ENCODE measurements at regions not wholly inside any gene's neighbourhood (a gene's known extent, or its start where the extent isn't known, plus 50 kb on each side); places are given as distances from the start of the nearest gene placed in this dataset.

DNA sequence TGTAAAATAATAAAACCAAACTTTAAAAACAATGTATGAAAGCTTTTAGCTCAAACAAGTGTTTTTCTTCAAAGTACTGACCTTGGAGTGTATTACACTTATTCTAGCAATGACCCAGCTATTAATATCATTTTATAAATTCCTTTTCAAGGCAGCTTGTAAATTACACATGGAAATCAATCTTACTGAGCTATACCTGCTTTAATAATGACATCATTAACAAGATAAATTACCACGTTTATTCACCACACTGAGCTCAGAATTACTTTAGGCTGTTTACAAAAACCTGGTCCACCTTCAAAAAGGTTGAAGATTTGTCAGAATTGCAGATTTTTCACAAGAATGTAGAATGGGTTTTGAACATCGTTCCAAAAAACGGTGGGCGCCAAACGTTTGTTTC, 91.7 kb upstream of the RFLNA start:
- H3K4me3 ChIP-seq (ENCODE audit: insufficient read depth, low read length): no peak overlapping the region
- no peaks in the 10 kb centered on the region for H3K79me2 ChIP-seq (ENCODE audit: insufficient read depth, low read length)
- H4K20me1 ChIP-seq (ENCODE audit: insufficient read depth, low read length): no peaks in the 10 kb centered on the region
- TF ChIP-seq, protein P1, sequence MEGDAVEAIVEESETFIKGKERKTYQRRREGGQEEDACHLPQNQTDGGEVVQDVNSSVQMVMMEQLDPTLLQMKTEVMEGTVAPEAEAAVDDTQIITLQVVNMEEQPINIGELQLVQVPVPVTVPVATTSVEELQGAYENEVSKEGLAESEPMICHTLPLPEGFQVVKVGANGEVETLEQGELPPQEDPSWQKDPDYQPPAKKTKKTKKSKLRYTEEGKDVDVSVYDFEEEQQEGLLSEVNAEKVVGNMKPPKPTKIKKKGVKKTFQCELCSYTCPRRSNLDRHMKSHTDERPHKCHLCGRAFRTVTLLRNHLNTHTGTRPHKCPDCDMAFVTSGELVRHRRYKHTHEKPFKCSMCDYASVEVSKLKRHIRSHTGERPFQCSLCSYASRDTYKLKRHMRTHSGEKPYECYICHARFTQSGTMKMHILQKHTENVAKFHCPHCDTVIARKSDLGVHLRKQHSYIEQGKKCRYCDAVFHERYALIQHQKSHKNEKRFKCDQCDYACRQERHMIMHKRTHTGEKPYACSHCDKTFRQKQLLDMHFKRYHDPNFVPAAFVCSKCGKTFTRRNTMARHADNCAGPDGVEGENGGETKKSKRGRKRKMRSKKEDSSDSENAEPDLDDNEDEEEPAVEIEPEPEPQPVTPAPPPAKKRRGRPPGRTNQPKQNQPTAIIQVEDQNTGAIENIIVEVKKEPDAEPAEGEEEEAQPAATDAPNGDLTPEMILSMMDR (IDR thresholded peaks at IDR 0.05; ENCODE audit: extremely low read depth, low read depth, low read length): no peak
- H3K27ac ChIP-seq (ENCODE audit: low read depth, low read length): no peak overlapping the region
- H3K4me2 ChIP-seq (ENCODE audit: insufficient read depth, low read length): no peak overlapping the region
- H2AFZ ChIP-seq (ENCODE audit: low read length): no peak overlapping the region
- H3K27me3 ChIP-seq (ENCODE audit: insufficient read depth, low read length): peaks cover 22% of the 10 kb centered on the region
- no peaks in the 10 kb centered on the region for H3K36me3 ChIP-seq (ENCODE audit: insufficient read depth, low read length)
- H3K9me3 ChIP-seq (ENCODE audit: low read depth, low read length): no peaks in the 10 kb centered on the region
- H3K4me1 ChIP-seq (ENCODE audit: insufficient read depth, low read length): no peaks in the 10 kb centered on the region
- DNase-seq (ENCODE audit: insufficient read length, low spot score, missing footprints): no peak

DNA sequence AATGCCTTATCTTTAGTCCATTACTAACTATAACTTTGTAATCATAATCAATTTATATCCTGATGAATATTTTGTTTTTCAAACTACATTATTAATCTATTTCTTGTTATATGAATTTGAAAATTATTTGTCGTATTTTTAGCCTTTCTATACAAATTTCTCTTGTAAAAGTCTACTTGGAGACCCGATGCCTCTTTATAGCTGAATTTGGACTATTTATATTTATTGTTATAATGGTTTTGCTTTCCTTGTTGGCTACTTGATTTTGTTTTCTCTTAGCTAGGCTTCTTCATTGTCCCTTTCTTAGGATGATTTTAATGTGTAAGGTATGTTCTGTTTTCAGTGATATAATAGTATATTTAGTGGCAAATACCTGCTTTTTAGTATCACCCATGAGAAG, 89.5 kb upstream of the RFLNA start:
- TF ChIP-seq, protein P1 (IDR thresholded peaks at IDR 0.05; ENCODE audit: extremely low read depth, low read depth, low read length): no peak
- H3K4me2 ChIP-seq (ENCODE audit: insufficient read depth, low read length): no peak overlapping the region
- no peaks in the 10 kb centered on the region for H3K4me1 ChIP-seq (ENCODE audit: insufficient read depth, low read length)
- no peak for DNase-seq (ENCODE audit: insufficient read length, low spot score, missing footprints)
- no peaks in the 10 kb centered on the region for H3K79me2 ChIP-seq (ENCODE audit: insufficient read depth, low read length)
- peaks cover 22% of the 10 kb centered on the region for H3K27me3 ChIP-seq (ENCODE audit: insufficient read depth, low read length)
- no peaks in the 10 kb centered on the region for H3K9me3 ChIP-seq (ENCODE audit: low read depth, low read length)
- no peak overlapping the region for H2AFZ ChIP-seq (ENCODE audit: low read length)
- H3K4me3 ChIP-seq (ENCODE audit: insufficient read depth, low read length): no peak overlapping the region
- no peak overlapping the region for H3K27ac ChIP-seq (ENCODE audit: low read depth, low read length)
- H4K20me1 ChIP-seq (ENCODE audit: insufficient read depth, low read length): no peaks in the 10 kb centered on the region
- H3K36me3 ChIP-seq (ENCODE audit: insufficient read depth, low read length): no peaks in the 10 kb centered on the region

DNA sequence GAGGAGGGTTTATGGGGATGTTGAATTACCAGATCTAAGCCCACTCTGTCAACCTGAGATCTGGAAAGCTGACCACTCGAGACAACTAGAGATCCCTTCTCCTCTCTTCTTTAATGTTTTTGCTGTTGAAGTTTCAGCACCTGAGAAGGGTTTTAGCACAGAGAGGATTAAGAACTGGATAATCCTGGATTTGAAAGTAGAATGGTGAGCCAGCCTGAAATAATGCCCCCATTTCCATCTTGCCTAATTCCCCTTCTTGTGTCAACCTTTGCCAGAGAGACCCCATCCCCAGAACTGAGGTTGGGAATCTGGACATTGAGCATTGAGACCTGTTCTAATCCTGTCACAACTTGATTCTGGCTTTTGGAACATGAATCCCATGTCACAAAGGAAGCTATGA, 87.8 kb upstream of the RFLNA start:
- TF ChIP-seq, protein P1 (IDR thresholded peaks at IDR 0.05; ENCODE audit: extremely low read depth, low read depth, low read length): no peak
- Histone ChIP-seq H2AFZ (ENCODE audit: low read length) (no peak overlapping the region), H3K79me2 (ENCODE audit: insufficient read depth, low read length) (no peaks in the 10 kb centered on the region), H3K4me3 (ENCODE audit: insufficient read depth, low read length) (no peak overlapping the region), H3K4me1 (ENCODE audit: insufficient read depth, low read length) (no peaks in the 10 kb centered on the region), H4K20me1 (ENCODE audit: insufficient read depth, low read length) (no peaks in the 10 kb centered on the region), H3K9me3 (ENCODE audit: low read depth, low read length) (no peaks in the 10 kb centered on the region), H3K36me3 (ENCODE audit: insufficient read depth, low read length) (no peaks in the 10 kb centered on the region), H3K4me2 (ENCODE audit: insufficient read depth, low read length) (no peak overlapping the region), H3K27me3 (ENCODE audit: insufficient read depth, low read length) (peaks cover 22% of the 10 kb centered on the region), H3K27ac (ENCODE audit: low read depth, low read length) (no peak overlapping the region)
- no peak for DNase-seq (ENCODE audit: insufficient read length, low spot score, missing footprints)

DNA sequence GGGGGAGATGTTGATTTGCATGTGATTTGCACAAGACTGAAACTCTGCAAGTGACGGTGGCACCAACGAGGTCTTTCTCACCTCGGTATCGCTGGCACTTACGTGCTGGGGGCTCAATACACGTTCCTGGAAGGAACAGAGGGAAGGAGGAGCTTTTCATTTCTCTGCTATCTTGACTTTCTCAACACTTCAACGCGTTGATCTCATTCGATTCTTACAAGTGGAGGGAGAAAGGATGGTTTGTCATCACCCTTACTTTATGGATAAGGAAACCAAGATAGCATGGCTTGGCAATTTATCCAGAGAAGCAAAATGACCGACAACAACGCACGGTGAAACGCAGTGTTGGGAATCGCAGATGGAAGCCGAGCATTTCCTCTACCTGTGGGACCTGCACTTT, 87.3 kb upstream of the RFLNA start:
- DNase-seq (ENCODE audit: insufficient read length, low spot score, missing footprints): no peak

More for the DNA sequence above, 87.3 kb upstream of the RFLNA start:
- no peaks in the 10 kb centered on the region for H3K9me3 ChIP-seq (ENCODE audit: low read depth, low read length)
- H3K4me2 ChIP-seq (ENCODE audit: insufficient read depth, low read length): no peak overlapping the region
- H3K4me3 ChIP-seq (ENCODE audit: insufficient read depth, low read length): no peak overlapping the region
- peaks cover 22% of the 10 kb centered on the region for H3K27me3 ChIP-seq (ENCODE audit: insufficient read depth, low read length)
- H2AFZ ChIP-seq (ENCODE audit: low read length): no peak overlapping the region
- no peaks in the 10 kb centered on the region for H3K36me3 ChIP-seq (ENCODE audit: insufficient read depth, low read length)
- H3K79me2 ChIP-seq (ENCODE audit: insufficient read depth, low read length): no peaks in the 10 kb centered on the region
- no peaks in the 10 kb centered on the region for H3K4me1 ChIP-seq (ENCODE audit: insufficient read depth, low read length)
- H3K27ac ChIP-seq (ENCODE audit: low read depth, low read length): no peak overlapping the region
- H4K20me1 ChIP-seq (ENCODE audit: insufficient read depth, low read length): no peaks in the 10 kb centered on the region
- TF ChIP-seq, protein P1 (IDR thresholded peaks at IDR 0.05; ENCODE audit: extremely low read depth, low read depth, low read length): no peak
